NCI-H510A (cell line): ENCODE measurements at regions not wholly inside any gene's neighbourhood (a gene's known extent, or its start where the extent isn't known, plus 50 kb on each side); places are given as distances from the start of the nearest gene placed in this dataset.

ENCODE experiments used
- DNase-seq: peaks from one replicate; lab custom pipeline; 2025; lab: John Stamatoyannopoulos, UW

DNA sequence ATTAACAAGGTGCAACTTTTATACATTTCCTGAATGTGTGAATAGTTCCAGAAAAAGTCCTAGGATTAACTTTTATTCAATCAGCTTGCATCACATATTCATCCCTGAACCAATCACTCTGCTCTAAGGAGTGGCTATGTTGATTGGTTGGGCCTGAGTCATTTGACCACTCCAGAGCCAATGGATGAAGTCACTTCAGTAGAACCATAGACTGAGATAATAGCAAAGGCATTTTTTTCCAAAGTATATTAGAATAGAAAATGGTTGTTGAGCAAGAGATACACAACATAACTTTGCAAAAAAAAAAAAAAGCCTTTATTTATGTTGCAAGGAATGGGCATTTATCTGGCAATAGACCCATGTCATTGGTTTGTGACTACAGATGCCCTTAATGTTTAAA, 55.5 kb upstream of the AGTR1 start:
- no peak for DNase-seq

DNA sequence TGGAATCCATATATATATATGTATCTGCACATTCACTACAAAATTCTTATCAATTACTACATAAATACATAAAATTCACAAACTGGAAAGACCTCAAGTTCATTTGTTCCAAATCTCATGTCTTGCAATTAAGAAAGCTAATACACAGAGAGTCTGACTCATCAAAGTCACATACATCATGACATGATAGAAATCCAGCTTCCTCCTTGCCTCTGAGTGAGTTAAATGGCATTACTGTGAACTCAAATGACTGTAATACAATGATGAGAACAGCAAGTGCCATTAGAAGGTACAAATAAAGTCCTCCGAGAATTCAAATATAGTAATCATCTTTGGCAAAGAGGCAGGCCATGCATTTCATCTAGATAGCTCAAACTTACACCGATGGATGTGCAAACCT, 55.1 kb upstream of the AGTR1 start:
- no peak for DNase-seq

DNA sequence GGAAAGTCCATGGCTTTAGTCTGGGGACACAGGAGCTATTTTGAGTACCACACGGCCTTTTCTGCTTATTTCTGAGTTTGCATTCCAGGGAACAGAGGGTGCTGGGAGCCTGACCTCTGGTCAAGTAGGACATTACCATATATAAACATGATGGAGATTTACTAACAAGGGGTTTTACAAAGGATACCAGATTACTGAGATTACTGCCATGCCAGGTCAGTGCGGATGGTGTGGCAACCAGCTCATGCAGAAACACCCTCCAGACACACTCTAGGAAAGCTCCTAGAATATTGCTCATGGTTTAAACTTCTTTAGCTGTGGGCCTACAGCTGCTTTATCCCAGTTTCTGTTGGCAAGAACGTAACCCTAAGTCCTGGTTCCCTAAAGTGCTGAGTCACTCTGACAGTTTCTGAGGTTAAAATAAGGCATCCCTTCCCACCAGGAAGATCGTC, 54.3 kb upstream of the AGTR1 start:
- DNase-seq, result no peak

DNA sequence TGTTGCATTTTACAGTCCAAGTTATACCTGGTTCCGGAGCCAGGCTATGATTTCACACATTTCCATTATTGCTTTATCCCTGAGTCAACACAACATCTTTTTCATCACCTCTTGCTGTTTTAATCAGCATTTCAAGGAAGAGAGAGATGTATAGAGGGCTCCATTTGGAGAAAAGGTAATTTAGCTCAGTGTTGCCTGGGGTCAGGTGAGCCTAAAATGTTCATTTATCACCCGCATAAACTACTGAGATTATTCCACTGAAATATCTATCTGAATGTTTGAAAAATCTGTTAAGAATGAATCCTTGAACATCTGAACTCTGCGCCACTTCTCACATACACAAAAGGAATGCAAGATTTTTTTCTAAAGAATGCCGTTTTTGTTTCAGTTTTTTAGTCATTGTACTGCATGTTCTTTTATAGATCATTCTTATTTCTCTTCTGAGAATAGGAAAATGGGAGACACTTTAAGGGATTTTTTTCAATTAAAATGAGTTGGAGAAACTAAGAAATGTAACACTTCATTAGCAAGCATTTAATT, 51.5 kb upstream of the AGTR1 start:
- DNase-seq, result no peak
